C4-2B (cell line): ENCODE measurements at regions not wholly inside any gene's neighbourhood (a gene's known extent, or its start where the extent isn't known, plus 50 kb on each side); places are given as distances from the start of the nearest gene placed in this dataset.
"Not testable (repeated sequence)": the region's sequence is repeated elsewhere in the genome, so short reads cannot be mapped to it uniquely, and the experiment has no call there.

Source experiments
- H3K27ac ChIP-seq: fragments of 450-650 bp; 2 replicates; pipeline ENCODE4 v1.5.1; 2017
- ZFX ChIP-seq: fragments of 450-650 bp; IDR thresholded peaks from 2 replicates; pipeline ENCODE4 v1.6.1; 2017
- TF ChIP-seq, protein P1 (sequence below): fragments of 450-650 bp; conservative IDR thresholded peaks from 2 replicates; pipeline ENCODE4 v1.5.1; 2017; ENCODE audit warnings: mild to moderate bottlenecking

DNA sequence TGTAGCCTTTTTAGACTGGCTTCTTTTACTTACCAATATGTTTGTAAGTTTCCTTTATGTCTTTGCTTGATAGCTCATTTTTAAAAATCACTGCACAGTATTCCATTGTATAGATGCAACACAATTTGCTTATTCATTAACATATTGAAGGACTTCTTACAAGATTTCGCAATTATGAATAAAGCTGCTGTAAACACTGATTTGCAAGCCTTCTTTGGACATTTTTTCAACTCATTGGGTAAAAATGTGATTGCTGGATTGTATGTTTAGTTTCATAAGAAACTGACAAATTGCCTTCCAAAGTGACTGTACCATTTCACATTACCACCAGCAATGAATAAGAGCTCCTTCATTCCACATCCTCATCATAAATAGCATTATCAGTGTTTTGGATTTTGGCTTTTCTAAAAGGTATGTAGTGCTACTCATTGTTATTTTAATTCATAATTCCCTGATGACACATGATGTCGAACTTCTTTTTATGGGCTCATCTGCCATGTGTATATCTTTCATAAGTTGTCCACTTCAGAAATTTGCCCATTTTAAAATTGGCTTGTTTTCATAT lies 80.7 kb downstream of the TFAP2B start:
- no peak for TF ChIP-seq ZFX
- TF ChIP-seq, protein P1, sequence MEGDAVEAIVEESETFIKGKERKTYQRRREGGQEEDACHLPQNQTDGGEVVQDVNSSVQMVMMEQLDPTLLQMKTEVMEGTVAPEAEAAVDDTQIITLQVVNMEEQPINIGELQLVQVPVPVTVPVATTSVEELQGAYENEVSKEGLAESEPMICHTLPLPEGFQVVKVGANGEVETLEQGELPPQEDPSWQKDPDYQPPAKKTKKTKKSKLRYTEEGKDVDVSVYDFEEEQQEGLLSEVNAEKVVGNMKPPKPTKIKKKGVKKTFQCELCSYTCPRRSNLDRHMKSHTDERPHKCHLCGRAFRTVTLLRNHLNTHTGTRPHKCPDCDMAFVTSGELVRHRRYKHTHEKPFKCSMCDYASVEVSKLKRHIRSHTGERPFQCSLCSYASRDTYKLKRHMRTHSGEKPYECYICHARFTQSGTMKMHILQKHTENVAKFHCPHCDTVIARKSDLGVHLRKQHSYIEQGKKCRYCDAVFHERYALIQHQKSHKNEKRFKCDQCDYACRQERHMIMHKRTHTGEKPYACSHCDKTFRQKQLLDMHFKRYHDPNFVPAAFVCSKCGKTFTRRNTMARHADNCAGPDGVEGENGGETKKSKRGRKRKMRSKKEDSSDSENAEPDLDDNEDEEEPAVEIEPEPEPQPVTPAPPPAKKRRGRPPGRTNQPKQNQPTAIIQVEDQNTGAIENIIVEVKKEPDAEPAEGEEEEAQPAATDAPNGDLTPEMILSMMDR, result no peak
- no peak overlapping the region for H3K27ac ChIP-seq

DNA sequence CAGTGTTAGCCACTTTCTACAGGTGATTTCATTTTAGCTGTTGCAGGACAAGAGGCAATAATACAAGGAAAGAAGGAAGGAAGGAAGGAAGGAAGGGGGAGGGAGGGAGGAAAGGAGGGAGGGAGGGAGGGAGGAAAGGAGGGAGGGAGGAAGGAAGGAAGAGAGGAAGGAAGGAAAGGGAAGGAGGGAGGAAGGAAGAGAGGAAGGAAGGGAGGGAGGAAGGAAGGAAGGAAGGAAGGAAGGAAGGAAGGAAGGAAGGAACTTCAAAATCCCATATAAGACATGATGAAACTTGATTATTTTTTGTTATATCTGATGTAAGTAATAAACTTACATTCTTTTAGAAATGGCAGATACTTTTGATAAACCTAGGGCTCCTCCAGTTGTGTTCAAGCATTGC lies 83.6 kb downstream of the TFAP2B start:
- no peak for TF ChIP-seq ZFX
- TF ChIP-seq, protein P1, result no peak
- H3K27ac ChIP-seq, result no peak overlapping the region

DNA sequence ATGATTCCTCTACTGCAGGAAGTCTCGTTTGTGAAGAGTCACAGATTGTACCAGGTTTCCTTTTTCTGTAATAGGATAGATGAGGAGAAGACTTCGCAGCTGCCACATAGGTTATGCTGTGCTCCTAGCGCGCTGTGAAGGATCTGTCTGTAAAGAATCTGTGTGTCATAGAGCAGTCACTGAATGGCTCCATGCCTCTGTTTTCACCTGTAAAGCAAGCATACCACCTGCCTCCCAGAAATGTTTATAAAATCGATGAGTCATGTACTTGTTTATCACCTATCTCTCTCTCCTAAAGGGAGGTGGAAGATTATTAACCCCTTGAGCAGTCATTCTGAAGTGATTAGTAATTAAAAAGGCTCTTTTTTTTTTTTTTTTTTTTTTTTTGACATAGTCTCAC lies 86.6 kb downstream of the TFAP2B start:
- H3K27ac ChIP-seq, result no peak overlapping the region

DNA sequence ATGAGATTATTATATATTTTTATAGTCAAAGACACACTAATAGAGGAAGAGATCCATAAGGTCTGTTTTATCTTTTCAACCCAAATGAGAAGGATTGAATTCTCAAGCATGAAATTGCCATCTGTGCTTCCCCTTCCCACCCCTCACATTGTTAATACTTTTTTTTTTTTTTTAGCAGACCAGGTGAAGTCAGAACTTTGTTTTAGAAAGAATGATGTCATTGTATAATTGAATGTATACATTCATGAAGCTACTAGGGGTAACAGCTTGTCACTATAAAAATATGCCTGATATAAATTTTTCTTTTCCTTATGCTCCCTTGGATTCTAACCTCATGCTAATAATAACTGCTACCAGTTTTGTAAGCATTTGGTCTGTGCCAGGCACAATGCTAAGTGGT lies 88.9 kb downstream of the TFAP2B start:
- TF ChIP-seq ZFX, result no peak
- TF ChIP-seq, protein P1, result no peak
- H3K27ac ChIP-seq, result no peak overlapping the region

More for the DNA sequence above, 86.6 kb downstream of the TFAP2B start:
- TF ChIP-seq, protein P1, result no peak
- TF ChIP-seq ZFX, result no peak

- no peak for TF ChIP-seq ZFX
- TF ChIP-seq, protein P1, result no peak
- H3K27ac ChIP-seq, result no peak overlapping the region
Measured at GRCh38 chr6:50913105-50913770, 94.6 kb downstream of the TFAP2B start.

DNA sequence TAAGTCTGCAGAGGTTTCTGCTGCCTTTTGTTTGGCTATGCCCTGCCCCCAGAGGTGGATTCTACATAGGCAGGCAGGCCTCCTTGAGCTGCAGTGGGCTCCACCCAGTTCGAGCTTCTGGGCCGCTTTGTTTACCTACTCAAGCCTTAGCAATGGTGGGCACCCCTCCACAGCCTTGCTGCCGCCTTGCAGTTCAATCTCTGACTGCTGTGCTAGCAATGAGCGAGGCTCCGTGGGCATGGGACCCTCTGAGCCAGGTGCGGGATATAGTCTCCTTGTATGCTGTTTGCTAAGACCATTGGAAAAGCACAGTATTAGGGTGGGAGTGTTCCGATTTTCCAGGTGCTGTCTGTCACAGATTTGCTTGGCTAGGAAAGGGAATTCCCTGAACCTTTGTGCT lies 102.7 kb downstream of the TFAP2B start:
- not testable (repeated sequence) for H3K27ac ChIP-seq

GRCh38 chr6:50921968-50922367 lies 103.3 kb downstream of the TFAP2B start:
- TF ChIP-seq ZFX, result no peak
- TF ChIP-seq, protein P1, result no peak

More at GRCh38 chr6:50921968-50922367, 103.3 kb downstream of the TFAP2B start:
- no peak overlapping the region for H3K27ac ChIP-seq
